DMS 273 (cell line): ENCODE measurements at regions not wholly inside any gene's neighbourhood (a gene's known extent, or its start where the extent isn't known, plus 50 kb on each side); places are given as distances from the start of the nearest gene placed in this dataset.

Experiments used
- DNase-seq: peaks from one replicate; lab custom pipeline; 2025; ENCODE audit not compliant: unreplicated experiment; lab: John Stamatoyannopoulos, UW

GRCh38 chr3:146851665-146852064 lies 246.5 kb upstream of the PLSCR5 start:
- no peak for DNase-seq

GRCh38 chr3:146845361-146845760 lies 240.2 kb upstream of the PLSCR5 start:
- no peak for DNase-seq

- DNase-seq = no peak
Observed at GRCh38 chr3:146843476-146843875, 238.3 kb upstream of the PLSCR5 start.

- peak; percentile 24 for DNase-seq
Observed at GRCh38 chr3:146839727-146840375, 234.7 kb upstream of the PLSCR5 start.

- no peak for DNase-seq
Observed at GRCh38 chr3:146838221-146838620, 233.1 kb upstream of the PLSCR5 start.

GRCh38 chr3:146834917-146835316 lies 229.8 kb upstream of the PLSCR5 start:
- DNase-seq = peak; percentile 37

GRCh38 chr3:146832857-146833458 lies 227.8 kb upstream of the PLSCR5 start:
- DNase-seq = no peak

GRCh38 chr3:146831659-146832058 lies 226.5 kb upstream of the PLSCR5 start:
- no peak for DNase-seq

- peak; percentile 13 for DNase-seq
Observed at GRCh38 chr3:146830231-146830630, 225.1 kb upstream of the PLSCR5 start.

GRCh38 chr3:146827836-146828235 lies 222.7 kb upstream of the PLSCR5 start:
- no peak for DNase-seq

- no peak for DNase-seq
Observed at GRCh38 chr3:146823622-146824021, 218.5 kb upstream of the PLSCR5 start.

- no peak for DNase-seq
Observed at GRCh38 chr3:146818866-146819265, 213.7 kb upstream of the PLSCR5 start.

GRCh38 chr3:146818301-146818700 lies 213.2 kb upstream of the PLSCR5 start:
- no peak for DNase-seq

- peak; percentile 76 for DNase-seq
Observed at GRCh38 chr3:146817704-146818103, 212.6 kb upstream of the PLSCR5 start.

GRCh38 chr3:146814601-146815315 lies 209.6 kb upstream of the PLSCR5 start:
- no peak for DNase-seq

- no peak for DNase-seq
Observed at GRCh38 chr3:146813496-146813895, 208.3 kb upstream of the PLSCR5 start.

- peak; percentile 95 for DNase-seq
Observed at GRCh38 chr3:146803745-146804144, 198.6 kb upstream of the PLSCR5 start.

GRCh38 chr3:146801492-146801891 lies 196.3 kb upstream of the PLSCR5 start:
- DNase-seq = peak; percentile 25

- DNase-seq = no peak
Observed at GRCh38 chr3:146800484-146800883, 195.3 kb upstream of the PLSCR5 start.

- DNase-seq = no peak
Observed at GRCh38 chr3:146796078-146796477, 190.9 kb upstream of the PLSCR5 start.

GRCh38 chr3:146783446-146783845 lies 178.3 kb upstream of the PLSCR5 start:
- no peak for DNase-seq

- no peak for DNase-seq
Observed at GRCh38 chr3:146781606-146782005, 176.5 kb upstream of the PLSCR5 start.
